Epidermal melanocyte (primary cell): ENCODE measurements at regions not wholly inside any gene's neighbourhood (a gene's known extent, or its start where the extent isn't known, plus 50 kb on each side); places are given as distances from the start of the nearest gene placed in this dataset.

Experiments used
- DNase-seq: peaks from one replicate; pipeline ENCODE4 v3.0.0; 2011; ENCODE audit warnings: low spot score; ENCODE audit not compliant: insufficient read length

DNA sequence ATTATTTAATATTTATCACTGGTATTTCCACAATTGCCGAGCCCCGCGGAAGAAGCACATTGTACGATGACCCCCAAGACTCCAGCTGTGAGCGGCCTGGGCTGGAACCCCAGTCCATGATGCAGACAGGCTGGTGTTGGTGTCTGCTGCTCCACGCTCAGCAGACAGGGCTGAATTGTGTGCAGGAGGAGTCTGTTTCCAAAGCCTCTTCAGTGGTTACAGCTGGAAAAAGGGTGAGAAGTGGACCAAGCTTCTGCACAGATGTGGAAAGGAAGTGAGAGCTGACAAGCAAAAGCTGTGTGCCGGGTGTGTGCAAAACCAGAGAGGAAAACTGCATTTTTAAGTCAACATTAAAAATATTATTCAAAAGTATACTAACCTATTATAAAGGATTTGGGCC, 500.4 kb downstream of the GALR1 start:
- DNase-seq: no peak

DNA sequence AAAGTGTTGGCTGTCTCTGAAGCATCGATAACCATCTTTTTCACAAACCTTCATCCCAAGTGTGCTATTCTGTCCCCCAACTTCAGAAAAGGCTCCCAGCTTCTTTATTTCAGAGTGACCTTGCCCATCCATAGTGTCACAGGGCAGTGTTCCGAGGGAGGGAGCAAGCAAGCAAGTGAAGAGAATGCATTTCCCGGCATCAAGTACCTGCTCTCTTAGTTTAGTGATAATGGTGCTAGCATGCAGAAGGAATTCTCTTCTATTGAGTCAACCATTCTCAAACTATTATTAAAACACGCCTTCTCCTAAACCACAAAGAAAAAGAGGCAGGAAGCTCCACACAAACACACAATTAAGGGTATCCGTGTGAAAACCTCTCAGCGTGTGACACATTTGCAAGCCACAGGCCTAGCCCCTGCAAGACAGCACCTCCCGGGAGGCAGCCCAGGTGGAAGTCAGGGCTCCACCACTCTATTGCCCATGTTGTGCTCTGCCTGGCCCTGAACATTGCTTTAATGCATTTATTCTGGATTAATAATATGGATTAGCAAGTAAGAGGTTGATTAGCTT, 504.9 kb downstream of the GALR1 start:
- DNase-seq: no peak

DNA sequence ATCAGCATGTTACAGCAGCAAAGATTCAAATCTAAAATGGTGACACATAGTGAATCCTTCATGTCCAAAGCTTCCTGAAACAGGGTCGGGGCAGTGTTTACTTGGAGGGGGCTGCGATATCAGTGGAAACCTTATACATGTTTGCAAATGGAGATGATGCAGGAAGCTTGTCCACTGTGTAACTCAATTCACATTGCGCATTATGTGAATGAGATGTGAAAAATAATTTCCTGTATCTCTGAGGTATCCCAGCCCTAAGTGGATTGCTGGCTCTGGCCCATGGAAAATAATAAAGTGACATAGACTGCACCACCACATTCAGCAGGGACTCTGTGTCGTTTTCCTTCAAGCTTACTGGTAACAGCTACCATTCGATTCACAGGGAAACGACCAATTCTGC, 505.5 kb downstream of the GALR1 start:
- DNase-seq: no peak

- DNase-seq: no peak
Observed at GRCh38 chr18:77761332-77761731, 511.7 kb downstream of the GALR1 start.

DNA sequence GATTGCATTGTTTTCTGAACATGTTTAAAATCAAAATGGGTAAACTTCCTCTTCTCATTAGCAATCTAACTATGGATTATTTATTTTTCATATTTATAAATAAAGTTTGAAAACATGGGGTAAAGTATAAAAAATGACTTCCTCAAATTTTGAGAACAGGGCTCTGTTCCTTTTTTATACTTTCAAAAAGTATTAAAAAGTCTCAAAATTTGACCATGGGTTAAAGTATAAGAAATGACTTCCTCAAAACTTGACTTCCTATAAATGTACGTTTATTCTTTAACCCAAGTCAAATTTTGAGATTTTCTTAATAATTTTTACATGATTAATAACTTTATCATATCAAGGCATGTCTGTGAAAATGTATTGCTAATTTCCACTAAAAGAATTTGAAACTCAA, 512.4 kb downstream of the GALR1 start:
- no peak for DNase-seq

GRCh38 chr18:77762642-77763041, 513.0 kb downstream of the GALR1 start:
- DNase-seq: no peak

DNA sequence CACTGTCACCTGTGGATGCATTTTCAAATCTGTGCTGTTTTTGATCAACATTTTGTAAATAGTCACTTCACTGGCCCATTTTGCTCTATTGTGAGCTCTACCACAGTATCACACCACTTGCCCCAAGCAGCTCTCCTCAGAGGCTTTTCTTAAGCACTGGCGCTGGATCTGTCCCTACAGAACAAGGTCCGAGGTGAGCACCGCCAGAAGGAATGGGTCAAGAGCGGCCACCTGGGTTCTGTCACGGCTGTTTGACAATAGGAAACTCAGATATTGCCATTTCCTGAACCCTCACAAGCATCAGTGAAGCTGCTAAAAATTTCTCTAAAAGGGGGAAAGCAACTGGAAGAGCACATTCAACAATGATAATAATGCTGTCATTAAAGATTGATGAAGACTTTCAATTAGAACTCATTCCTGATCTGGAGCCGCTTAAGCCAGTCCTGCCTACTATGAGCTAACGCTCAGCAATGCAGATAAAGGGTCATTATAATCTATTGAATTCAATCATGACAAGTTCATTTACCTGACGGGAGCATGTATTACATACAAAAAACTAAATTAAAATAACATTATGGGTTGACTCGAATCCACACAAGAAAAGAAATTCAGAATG, 514.0 kb downstream of the GALR1 start:
- no peak for DNase-seq

- DNase-seq: no peak
Observed at GRCh38 chr18:77765468-77765867, 515.8 kb downstream of the GALR1 start.

- DNase-seq: no peak
Observed at GRCh38 chr18:77766421-77766820, 516.8 kb downstream of the GALR1 start.

- DNase-seq: no peak
Observed at GRCh38 chr18:77772177-77772576, 522.5 kb downstream of the GALR1 start.

DNA sequence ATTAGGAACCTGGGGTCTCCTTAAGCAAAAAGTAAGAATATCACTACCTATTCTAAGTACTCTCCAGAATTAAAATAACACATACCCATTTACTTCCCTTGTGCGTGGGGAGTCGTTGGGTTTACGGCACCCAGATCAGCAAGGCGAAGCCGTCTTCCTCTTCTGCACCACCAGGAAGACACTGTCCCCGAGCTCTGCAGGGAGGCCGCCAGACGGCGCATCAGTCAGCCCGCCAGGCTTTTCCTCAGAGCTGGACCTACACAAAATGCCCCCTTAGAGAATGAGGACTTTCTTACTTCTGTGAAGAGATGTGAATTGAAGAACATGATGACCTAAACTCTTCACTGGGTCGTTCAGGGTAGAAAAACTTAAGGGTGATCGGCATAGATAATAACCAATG, 526.5 kb downstream of the GALR1 start:
- no peak for DNase-seq

- DNase-seq: no peak
Observed at GRCh38 chr18:77777163-77777562, 527.5 kb downstream of the GALR1 start.

GRCh38 chr18:77784759-77785379, 535.2 kb downstream of the GALR1 start:
- no peak for DNase-seq

DNA sequence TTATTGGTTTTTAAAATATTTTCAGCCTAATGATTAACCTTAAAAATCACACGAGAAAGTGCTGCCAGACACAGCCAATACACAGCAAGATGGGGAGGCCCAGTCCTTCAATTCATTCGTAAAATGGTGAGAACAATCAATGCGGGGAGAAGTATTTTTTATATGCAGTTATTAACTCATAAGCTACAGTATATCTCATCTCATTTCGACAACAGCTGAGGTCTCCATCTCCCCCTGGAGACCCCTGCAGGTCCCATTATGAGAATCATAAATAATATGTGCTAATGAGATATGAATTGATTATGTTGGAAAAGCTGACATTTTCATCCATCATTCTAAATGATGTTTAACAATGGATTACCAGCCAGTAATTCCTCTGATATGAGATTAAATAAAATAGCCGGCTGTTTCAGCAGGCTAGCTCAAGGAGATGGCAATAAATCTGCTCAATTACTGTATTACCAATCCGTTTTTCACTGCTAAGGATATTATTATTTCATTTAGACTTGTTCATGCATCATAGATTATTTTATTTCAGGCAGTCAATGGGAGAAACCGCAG, 535.8 kb downstream of the GALR1 start:
- no peak for DNase-seq

- no peak for DNase-seq
Observed at GRCh38 chr18:77803024-77803423, 553.4 kb downstream of the GALR1 start.

GRCh38 chr18:77804382-77804781, 554.7 kb downstream of the GALR1 start:
- DNase-seq: no peak

DNA sequence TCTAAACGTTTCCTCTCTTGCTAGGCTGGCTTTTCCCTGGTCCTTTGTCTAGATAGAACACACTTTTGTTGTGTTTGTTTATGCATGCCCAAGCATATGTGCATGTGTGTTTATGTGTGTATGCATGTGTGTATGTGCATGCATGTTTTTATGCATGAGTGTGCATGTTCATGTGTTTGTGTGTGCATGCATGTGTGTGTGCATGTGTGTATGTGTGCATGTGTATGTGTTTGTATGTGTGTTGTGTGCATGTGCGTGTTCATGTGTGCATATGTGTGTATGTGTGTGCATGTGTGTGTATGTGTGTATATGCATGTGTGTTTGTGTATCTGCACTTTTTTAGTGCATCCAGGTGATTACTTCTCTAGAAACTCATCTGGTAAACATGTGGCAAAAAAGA, 558.0 kb downstream of the GALR1 start:
- no peak for DNase-seq

DNA sequence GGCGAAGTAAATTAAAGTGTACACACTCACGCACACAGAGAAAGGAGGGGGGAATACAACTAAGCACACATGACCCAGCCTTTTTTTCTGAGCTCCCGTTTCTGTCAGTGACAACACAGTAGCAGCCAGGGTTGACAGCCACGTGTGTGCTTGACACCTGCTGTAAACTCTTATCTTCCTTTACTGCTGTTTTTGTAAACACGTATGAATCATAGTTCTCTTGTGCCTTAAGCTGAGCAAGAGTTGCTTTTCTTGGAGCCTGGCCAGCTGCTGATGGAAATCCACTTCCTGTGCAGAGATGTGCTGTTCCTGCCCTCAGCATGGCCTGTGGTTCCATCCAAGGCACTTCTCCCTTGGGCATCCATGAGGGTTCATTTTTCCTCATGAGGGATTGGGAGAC, 561.9 kb downstream of the GALR1 start:
- no peak for DNase-seq

- no peak for DNase-seq
Observed at GRCh38 chr18:77815666-77816338, 566.2 kb downstream of the GALR1 start.

DNA sequence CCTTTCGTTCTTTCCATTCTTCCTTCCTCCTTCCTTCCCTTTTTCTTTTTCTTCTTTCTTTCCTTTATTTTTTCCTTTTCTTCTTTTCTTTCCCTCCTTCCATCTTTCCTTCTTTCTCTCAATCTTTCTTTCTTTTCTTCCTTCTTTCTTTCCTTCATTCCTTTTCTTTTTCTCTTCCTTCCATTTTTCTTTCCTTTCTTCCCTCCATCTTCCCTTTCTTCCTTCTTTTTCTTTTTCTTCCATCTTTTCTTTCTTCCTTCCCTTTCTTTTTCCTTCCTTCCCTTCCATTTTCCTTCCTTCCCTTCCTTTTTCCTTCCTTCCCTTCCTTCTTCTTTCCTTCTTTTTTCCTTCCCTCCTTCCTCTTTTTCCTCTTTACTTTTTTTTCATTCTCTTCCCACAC, 568.7 kb downstream of the GALR1 start:
- DNase-seq: no peak

GRCh38 chr18:77820472-77820871, 570.8 kb downstream of the GALR1 start:
- no peak for DNase-seq

DNA sequence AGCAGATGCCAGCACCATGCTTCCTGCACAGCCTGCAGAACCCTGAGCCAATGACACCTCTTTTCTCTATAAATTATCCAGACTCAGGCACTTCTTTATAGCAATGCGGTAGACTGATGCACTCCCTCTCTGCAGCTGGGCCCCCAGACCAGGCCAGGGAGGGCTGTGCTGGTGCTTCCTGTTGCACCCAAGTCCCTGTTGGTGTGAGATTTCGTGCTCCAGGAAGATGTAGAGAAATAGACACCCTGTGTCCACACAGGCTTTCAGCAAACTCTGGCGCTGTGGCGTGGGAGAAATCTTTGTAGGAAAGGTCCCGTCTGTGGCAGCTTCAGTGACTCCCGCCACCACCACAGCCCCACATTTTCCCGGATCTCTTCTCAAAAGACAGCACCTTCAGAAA, 572.2 kb downstream of the GALR1 start:
- no peak for DNase-seq
